GM23338 (cell line): ENCODE measurements at regions not wholly inside any gene's neighbourhood (a gene's known extent, or its start where the extent isn't known, plus 50 kb on each side); places are given as distances from the start of the nearest gene placed in this dataset.

ENCODE experiments used
- ATAC-seq: fragments of 200-7000 bp; cut with Tn5 transposase; 3 replicates; pipeline ENCODE4 v1.9.1; 2020
- DNase-seq: peaks from one replicate; pipeline ENCODE4 v3.0.0-alpha.2; 2015; ENCODE audit warnings: low spot score
- H2AFZ ChIP-seq: fragments of 200-600 bp; sonication (generic); 2 replicates; pipeline ENCODE4 v1.8.0; 2016; ENCODE audit warnings: antibody characterized with exemption, mild to moderate bottlenecking, moderate library complexity
- H3F3A ChIP-seq: fragments of 200-600 bp; sonication (generic); replicated peaks from 2 replicates; pipeline ENCODE4 v1.8.0; 2017; ENCODE audit warnings: antibody characterized with exemption, mixed run types, low read depth
- H3K27ac ChIP-seq: fragments of 200-600 bp; sonication (generic); 2 replicates; pipeline ENCODE4 v1.6.1; 2016; ENCODE audit warnings: low read depth
- H3K27me3 ChIP-seq: fragments of 200-600 bp; sonication (generic); 2 replicates; pipeline ENCODE4 v1.8.0; 2016; ENCODE audit warnings: mild to moderate bottlenecking, mixed run types, moderate library complexity; ENCODE audit not compliant: insufficient read depth
- H3K36me3 ChIP-seq: fragments of 200-600 bp; sonication (generic); 2 replicates; pipeline ENCODE4 v1.8.0; 2016; ENCODE audit warnings: mild to moderate bottlenecking; ENCODE audit not compliant: insufficient read depth
- H3K4me1 ChIP-seq: fragments of 200-600 bp; sonication (generic); 2 replicates; pipeline ENCODE4 v1.8.0; 2016; ENCODE audit warnings: mild to moderate bottlenecking, moderate library complexity; ENCODE audit not compliant: insufficient read depth
- H3K4me2 ChIP-seq: fragments of 200-600 bp; sonication (generic); 2 replicates; pipeline ENCODE4 v1.7.1; 2017; ENCODE audit warnings: mixed run types
- H3K4me3 ChIP-seq: fragments of 200-600 bp; sonication (generic); 2 replicates; pipeline ENCODE4 v1.6.1; 2016; ENCODE audit warnings: mixed run types
- H3K79me2 ChIP-seq: fragments of 200-600 bp; sonication (generic); replicated peaks from 2 replicates; pipeline ENCODE4 v1.8.0; 2017; ENCODE audit warnings: mild to moderate bottlenecking; ENCODE audit not compliant: insufficient read depth
- H3K9me2 ChIP-seq: fragments of 200-600 bp; sonication (generic); 2 replicates; pipeline ENCODE4 v1.8.0; 2017; ENCODE audit not compliant: insufficient read depth
- H4K20me1 ChIP-seq: fragments of 200-600 bp; sonication (generic); replicated peaks from 2 replicates; pipeline ENCODE4 v1.8.0; 2017; ENCODE audit warnings: mild to moderate bottlenecking; ENCODE audit not compliant: insufficient read depth
- H3K27ac Mint-ChIP-seq: 2 replicates; pipeline ENCODE4 v1.8.0; 2020; ENCODE audit warnings: inconsistent platforms, mild to moderate bottlenecking, moderate library complexity, mixed read lengths
- H3K27me3 Mint-ChIP-seq: 3 replicates; pipeline ENCODE4 v1.8.0; 2022; ENCODE audit warnings: low read depth, mild to moderate bottlenecking, moderate library complexity, mixed read lengths, inconsistent platforms; ENCODE audit not compliant: insufficient read depth, poor library complexity
- H3K36me3 Mint-ChIP-seq: 3 replicates; pipeline ENCODE4 v1.8.0; 2021; ENCODE audit warnings: low read depth, mild to moderate bottlenecking, inconsistent platforms, moderate library complexity, mixed read lengths
- H3K4me1 Mint-ChIP-seq: 3 replicates; pipeline ENCODE4 v1.8.0; 2020; ENCODE audit warnings: mild to moderate bottlenecking, inconsistent platforms, mixed read lengths
- H3K4me3 Mint-ChIP-seq: 3 replicates; pipeline ENCODE4 v1.8.0; 2021; ENCODE audit warnings: moderate library complexity, mild to moderate bottlenecking, inconsistent platforms, mixed read lengths
- H3K9me3 Mint-ChIP-seq: 3 replicates; pipeline ENCODE4 v1.8.0; 2020; ENCODE audit warnings: moderate library complexity, mild to moderate bottlenecking, inconsistent platforms, mixed read lengths
- CREB1 ChIP-seq: fragments of 250-450 bp; sonication (Bioruptor Pico); IDR thresholded peaks from 2 replicates; pipeline ENCODE4 v1.5.0; 2020; ENCODE audit warnings: low read depth, mild to moderate bottlenecking, moderate library complexity
- EZH2 ChIP-seq: fragments of 200-600 bp; sonication (generic); IDR thresholded peaks from one replicate; pipeline ENCODE4 v1.8.0; 2017; ENCODE audit warnings: antibody characterized with exemption, mild to moderate bottlenecking, low read depth; ENCODE audit not compliant: unreplicated experiment
- EZH2phosphoT487 ChIP-seq: fragments of 200-600 bp; sonication (generic); IDR thresholded peaks from one replicate; pipeline ENCODE4 v1.8.1; 2018; ENCODE audit warnings: antibody characterized with exemption; ENCODE audit not compliant: unreplicated experiment
- JUNB ChIP-seq: IDR thresholded peaks from one replicate; pipeline ENCODE4 v1.6.1; 2016; ENCODE audit warnings: antibody characterized with exemption; ENCODE audit not compliant: unreplicated experiment
- NANOG ChIP-seq: IDR thresholded peaks from 2 replicates; pipeline ENCODE4 v1.6.1; 2016; ENCODE audit warnings: antibody characterized with exemption, borderline replicate concordance
- POLR2AphosphoS5 ChIP-seq: IDR thresholded peaks from 2 replicates; pipeline ENCODE4 v1.6.1; 2016; ENCODE audit warnings: antibody characterized with exemption, low read depth
- STAT1 ChIP-seq: IDR thresholded peaks from one replicate; pipeline ENCODE4 v1.6.1; 2016; ENCODE audit warnings: antibody characterized with exemption; ENCODE audit not compliant: unreplicated experiment
- ZNF114 ChIP-seq: fragments of 250-450 bp; sonication (Bioruptor Pico); IDR thresholded peaks from 2 replicates; pipeline ENCODE4 v1.5.0; 2020; ENCODE audit warnings: mild to moderate bottlenecking, moderate library complexity
- ZNF331 ChIP-seq: fragments of 250-450 bp; sonication (Bioruptor Pico); IDR thresholded peaks from 2 replicates; pipeline ENCODE4 v1.5.0; 2020; ENCODE audit warnings: low read depth, mild to moderate bottlenecking, moderate library complexity
- TF ChIP-seq, protein P1 (sequence below): fragments of 250-450 bp; sonication (Bioruptor Pico); IDR thresholded peaks from 2 replicates; pipeline ENCODE4 v1.5.0; 2020; ENCODE audit warnings: mild to moderate bottlenecking, moderate library complexity
- TF ChIP-seq, protein P2 (sequence below): IDR thresholded peaks from 2 replicates; pipeline ENCODE4 v1.6.1; 2016; ENCODE audit warnings: antibody characterized with exemption
- TF ChIP-seq, protein P3 (sequence below): IDR thresholded peaks from one replicate; pipeline ENCODE4 v1.6.1; 2018; ENCODE audit warnings: antibody characterized with exemption; ENCODE audit not compliant: unreplicated experiment
- TF ChIP-seq, protein P4 (sequence below), 2 experiments: fragments of 200-600 bp in 1 of 2; sonication (generic) in 1 of 2; conservative IDR thresholded peaks; 2 replicates each; pipeline versions ENCODE4 v1.5.1 to v1.6.1; 2016 to 2017; ENCODE audit warnings: antibody characterized with exemption in 2 of 2, low read depth in 2 of 2, mild to moderate bottlenecking in 2 of 2, moderate library complexity in 1 of 2

DNA sequence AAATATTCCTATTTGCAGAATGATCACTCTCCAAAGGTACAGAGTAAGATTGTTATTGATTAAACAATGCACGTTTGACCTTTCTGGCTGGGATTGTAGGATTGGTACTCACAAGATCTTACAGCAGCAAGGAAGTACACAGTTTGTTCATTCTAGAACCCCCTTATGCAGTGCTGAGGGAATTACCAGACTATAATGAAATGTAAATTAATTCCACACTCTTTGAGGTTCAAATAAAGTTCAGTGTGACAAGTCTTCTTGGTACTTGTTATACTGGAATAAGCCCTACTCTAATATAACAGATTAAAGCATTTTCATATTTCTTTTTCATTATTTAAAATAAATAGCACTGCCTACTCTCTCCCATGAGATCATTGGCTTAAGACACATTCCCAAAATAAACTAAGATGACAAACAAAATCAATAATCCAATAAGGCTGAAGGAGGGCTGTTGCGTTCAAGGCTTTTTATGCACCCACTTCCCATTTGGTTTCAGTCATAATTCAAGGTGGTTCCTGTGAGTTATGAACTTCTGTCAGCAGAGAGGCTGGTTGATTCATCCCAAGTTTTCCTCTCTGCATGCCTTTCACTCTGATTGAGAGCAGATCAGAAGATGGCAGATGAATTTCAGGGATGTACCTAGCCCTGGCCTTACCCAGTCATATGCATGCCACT, 881.5 kb downstream of the C6orf118 start:
- H3K36me3 Mint-ChIP-seq, result peaks cover 14% of the 10 kb centered on the region
- no peaks in the 10 kb centered on the region; the same call in none of the 2 replicates for H3K9me2 ChIP-seq
- no peaks in the 10 kb centered on the region for H3K4me1 ChIP-seq
- H3K27ac ChIP-seq, result no peak overlapping the region
- DNase-seq, result no peak
- H3K4me3 Mint-ChIP-seq, result no peak overlapping the region
- 0 out of 2 replicates have a peak, but pooled peaks cover 4% of the 10 kb centered on the region for H3K36me3 ChIP-seq
- H3F3A ChIP-seq, result no peaks in the 10 kb centered on the region
- no peaks in the 10 kb centered on the region for H3K27me3 ChIP-seq
- TF ChIP-seq, protein P1, sequence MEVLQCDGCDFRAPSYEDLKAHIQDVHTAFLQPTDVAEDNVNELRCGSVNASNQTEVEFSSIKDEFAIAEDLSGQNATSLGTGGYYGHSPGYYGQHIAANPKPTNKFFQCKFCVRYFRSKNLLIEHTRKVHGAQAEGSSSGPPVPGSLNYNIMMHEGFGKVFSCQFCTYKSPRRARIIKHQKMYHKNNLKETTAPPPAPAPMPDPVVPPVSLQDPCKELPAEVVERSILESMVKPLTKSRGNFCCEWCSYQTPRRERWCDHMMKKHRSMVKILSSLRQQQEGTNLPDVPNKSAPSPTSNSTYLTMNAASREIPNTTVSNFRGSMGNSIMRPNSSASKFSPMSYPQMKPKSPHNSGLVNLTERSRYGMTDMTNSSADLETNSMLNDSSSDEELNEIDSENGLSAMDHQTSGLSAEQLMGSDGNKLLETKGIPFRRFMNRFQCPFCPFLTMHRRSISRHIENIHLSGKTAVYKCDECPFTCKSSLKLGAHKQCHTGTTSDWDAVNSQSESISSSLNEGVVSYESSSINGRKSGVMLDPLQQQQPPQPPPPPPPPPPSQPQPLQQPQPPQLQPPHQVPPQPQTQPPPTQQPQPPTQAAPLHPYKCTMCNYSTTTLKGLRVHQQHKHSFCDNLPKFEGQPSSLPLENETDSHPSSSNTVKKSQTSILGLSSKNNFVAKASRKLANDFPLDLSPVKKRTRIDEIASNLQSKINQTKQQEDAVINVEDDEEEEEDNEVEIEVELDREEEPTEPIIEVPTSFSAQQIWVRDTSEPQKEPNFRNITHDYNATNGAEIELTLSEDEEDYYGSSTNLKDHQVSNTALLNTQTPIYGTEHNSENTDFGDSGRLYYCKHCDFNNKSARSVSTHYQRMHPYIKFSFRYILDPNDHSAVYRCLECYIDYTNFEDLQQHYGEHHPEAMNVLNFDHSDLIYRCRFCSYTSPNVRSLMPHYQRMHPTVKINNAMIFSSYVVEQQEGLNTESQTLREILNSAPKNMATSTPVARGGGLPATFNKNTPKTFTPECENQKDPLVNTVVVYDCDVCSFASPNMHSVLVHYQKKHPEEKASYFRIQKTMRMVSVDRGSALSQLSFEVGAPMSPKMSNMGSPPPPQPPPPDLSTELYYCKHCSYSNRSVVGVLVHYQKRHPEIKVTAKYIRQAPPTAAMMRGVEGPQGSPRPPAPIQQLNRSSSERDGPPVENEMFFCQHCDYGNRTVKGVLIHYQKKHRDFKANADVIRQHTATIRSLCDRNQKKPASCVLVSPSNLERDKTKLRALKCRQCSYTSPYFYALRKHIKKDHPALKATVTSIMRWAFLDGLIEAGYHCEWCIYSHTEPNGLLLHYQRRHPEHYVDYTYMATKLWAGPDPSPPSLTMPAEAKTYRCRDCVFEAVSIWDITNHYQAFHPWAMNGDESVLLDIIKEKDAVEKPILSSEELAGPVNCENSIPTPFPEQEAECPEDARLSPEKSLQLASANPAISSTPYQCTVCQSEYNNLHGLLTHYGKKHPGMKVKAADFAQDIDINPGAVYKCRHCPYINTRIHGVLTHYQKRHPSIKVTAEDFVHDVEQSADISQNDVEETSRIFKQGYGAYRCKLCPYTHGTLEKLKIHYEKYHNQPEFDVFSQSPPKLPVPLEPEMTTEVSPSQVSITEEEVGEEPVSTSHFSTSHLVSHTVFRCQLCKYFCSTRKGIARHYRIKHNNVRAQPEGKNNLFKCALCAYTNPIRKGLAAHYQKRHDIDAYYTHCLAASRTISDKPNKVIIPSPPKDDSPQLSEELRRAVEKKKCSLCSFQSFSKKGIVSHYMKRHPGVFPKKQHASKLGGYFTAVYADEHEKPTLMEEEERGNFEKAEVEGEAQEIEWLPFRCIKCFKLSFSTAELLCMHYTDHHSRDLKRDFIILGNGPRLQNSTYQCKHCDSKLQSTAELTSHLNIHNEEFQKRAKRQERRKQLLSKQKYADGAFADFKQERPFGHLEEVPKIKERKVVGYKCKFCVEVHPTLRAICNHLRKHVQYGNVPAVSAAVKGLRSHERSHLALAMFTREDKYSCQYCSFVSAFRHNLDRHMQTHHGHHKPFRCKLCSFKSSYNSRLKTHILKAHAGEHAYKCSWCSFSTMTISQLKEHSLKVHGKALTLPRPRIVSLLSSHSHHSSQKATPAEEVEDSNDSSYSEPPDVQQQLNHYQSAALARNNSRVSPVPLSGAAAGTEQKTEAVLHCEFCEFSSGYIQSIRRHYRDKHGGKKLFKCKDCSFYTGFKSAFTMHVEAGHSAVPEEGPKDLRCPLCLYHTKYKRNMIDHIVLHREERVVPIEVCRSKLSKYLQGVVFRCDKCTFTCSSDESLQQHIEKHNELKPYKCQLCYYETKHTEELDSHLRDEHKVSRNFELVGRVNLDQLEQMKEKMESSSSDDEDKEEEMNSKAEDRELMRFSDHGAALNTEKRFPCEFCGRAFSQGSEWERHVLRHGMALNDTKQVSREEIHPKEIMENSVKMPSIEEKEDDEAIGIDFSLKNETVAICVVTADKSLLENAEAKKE (CRISPR knock-in tag), result no peak
- TF ChIP-seq ZNF114 (CRISPR knock-in tag), result no peak
- TF ChIP-seq ZNF331 (CRISPR knock-in tag), result no peak
- TF ChIP-seq NANOG, result no peak
- no peak for TF ChIP-seq CREB1
- TF ChIP-seq, protein P2, sequence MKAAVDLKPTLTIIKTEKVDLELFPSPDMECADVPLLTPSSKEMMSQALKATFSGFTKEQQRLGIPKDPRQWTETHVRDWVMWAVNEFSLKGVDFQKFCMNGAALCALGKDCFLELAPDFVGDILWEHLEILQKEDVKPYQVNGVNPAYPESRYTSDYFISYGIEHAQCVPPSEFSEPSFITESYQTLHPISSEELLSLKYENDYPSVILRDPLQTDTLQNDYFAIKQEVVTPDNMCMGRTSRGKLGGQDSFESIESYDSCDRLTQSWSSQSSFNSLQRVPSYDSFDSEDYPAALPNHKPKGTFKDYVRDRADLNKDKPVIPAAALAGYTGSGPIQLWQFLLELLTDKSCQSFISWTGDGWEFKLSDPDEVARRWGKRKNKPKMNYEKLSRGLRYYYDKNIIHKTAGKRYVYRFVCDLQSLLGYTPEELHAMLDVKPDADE, result no peak
- TF ChIP-seq, protein P3, sequence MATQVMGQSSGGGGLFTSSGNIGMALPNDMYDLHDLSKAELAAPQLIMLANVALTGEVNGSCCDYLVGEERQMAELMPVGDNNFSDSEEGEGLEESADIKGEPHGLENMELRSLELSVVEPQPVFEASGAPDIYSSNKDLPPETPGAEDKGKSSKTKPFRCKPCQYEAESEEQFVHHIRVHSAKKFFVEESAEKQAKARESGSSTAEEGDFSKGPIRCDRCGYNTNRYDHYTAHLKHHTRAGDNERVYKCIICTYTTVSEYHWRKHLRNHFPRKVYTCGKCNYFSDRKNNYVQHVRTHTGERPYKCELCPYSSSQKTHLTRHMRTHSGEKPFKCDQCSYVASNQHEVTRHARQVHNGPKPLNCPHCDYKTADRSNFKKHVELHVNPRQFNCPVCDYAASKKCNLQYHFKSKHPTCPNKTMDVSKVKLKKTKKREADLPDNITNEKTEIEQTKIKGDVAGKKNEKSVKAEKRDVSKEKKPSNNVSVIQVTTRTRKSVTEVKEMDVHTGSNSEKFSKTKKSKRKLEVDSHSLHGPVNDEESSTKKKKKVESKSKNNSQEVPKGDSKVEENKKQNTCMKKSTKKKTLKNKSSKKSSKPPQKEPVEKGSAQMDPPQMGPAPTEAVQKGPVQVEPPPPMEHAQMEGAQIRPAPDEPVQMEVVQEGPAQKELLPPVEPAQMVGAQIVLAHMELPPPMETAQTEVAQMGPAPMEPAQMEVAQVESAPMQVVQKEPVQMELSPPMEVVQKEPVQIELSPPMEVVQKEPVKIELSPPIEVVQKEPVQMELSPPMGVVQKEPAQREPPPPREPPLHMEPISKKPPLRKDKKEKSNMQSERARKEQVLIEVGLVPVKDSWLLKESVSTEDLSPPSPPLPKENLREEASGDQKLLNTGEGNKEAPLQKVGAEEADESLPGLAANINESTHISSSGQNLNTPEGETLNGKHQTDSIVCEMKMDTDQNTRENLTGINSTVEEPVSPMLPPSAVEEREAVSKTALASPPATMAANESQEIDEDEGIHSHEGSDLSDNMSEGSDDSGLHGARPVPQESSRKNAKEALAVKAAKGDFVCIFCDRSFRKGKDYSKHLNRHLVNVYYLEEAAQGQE, result no peak
- no peak for TF ChIP-seq EZH2phosphoT487
- TF ChIP-seq JUNB, result no peak
- TF ChIP-seq POLR2AphosphoS5, result no peak
- no peak for TF ChIP-seq STAT1
- no peak for TF ChIP-seq EZH2
- TF ChIP-seq, protein P4, sequence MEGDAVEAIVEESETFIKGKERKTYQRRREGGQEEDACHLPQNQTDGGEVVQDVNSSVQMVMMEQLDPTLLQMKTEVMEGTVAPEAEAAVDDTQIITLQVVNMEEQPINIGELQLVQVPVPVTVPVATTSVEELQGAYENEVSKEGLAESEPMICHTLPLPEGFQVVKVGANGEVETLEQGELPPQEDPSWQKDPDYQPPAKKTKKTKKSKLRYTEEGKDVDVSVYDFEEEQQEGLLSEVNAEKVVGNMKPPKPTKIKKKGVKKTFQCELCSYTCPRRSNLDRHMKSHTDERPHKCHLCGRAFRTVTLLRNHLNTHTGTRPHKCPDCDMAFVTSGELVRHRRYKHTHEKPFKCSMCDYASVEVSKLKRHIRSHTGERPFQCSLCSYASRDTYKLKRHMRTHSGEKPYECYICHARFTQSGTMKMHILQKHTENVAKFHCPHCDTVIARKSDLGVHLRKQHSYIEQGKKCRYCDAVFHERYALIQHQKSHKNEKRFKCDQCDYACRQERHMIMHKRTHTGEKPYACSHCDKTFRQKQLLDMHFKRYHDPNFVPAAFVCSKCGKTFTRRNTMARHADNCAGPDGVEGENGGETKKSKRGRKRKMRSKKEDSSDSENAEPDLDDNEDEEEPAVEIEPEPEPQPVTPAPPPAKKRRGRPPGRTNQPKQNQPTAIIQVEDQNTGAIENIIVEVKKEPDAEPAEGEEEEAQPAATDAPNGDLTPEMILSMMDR (conservative IDR thresholded peaks at IDR 0.05; ENCODE audit: low read depth in 2 of 2), result no peak
- H3K27me3 Mint-ChIP-seq, result no peaks in the 10 kb centered on the region
- ATAC-seq, result no peak
- H4K20me1 ChIP-seq, result no peaks in the 10 kb centered on the region
- no peak overlapping the region for H3K4me2 ChIP-seq
- peaks cover 19% of the 10 kb centered on the region for H3K9me3 Mint-ChIP-seq
- no peak overlapping the region for H2AFZ ChIP-seq
- H3K27ac Mint-ChIP-seq, result no peak overlapping the region
- no peaks in the 10 kb centered on the region for H3K4me1 Mint-ChIP-seq
- no peak overlapping the region for H3K4me3 ChIP-seq
- H3K79me2 ChIP-seq, result no peaks in the 10 kb centered on the region
